ENCODE measurements at regions not wholly inside any gene's neighbourhood (a gene's known extent, or its start where the extent isn't known, plus 50 kb on each side); places are given as distances from the start of the nearest gene placed in this dataset.
A peak's percentile ranks its signal among the peaks of the same experiment; 100 is the strongest.

- Histone ChIP-seq H3K27me3 (ENCODE audit: control insufficient read depth in 3 of 3, insufficient read depth in 3 of 3, low read length in 3 of 3) (peaks cover 10 to 29% (median 15%) of the 10 kb centered on the region in 3 donors), H3K4me1 (ENCODE audit: control insufficient read depth in 3 of 3, insufficient read depth in 3 of 3, low read length in 3 of 3) (peaks cover 0 to 3% (median 0%) of the 10 kb centered on the region in 3 donors), H3K9me3 (ENCODE audit: control insufficient read depth in 3 of 3, low read length in 3 of 3) (no peaks in the 10 kb centered on the region), H3K9ac (ENCODE audit: low read depth in 1 of 3, low read length in 3 of 3) (no peak overlapping the region), H3K4me3 (ENCODE audit: low read length in 3 of 3) (no peak overlapping the region), H3K27ac (ENCODE audit: low read depth, low read length) (peak overlapping the region; percentile 36), H3K36me3 (ENCODE audit: control insufficient read depth in 3 of 3, insufficient read depth in 3 of 3, low read length in 3 of 3) (no peaks in the 10 kb centered on the region)
Measured at GRCh38 chr22:19620742-19621371, 93.4 kb upstream of the SEPTIN5 start.

GRCh38 chr22:19621373-19622060 is 92.8 kb upstream of the SEPTIN5 start:
- H3K36me3 ChIP-seq (ENCODE audit: control insufficient read depth in 3 of 3, insufficient read depth in 3 of 3, low read length in 3 of 3) = no peaks in the 10 kb centered on the region
- H3K9ac ChIP-seq (ENCODE audit: low read depth in 1 of 3, low read length in 3 of 3) = no peak overlapping the region
- H3K9me3 ChIP-seq (ENCODE audit: control insufficient read depth in 3 of 3, low read length in 3 of 3) = no peaks in the 10 kb centered on the region
- peaks cover 10 to 35% (median 19%) of the 10 kb centered on the region in 3 donors for H3K27me3 ChIP-seq (ENCODE audit: control insufficient read depth in 3 of 3, insufficient read depth in 3 of 3, low read length in 3 of 3)
- peaks cover 0 to 3% (median 0%) of the 10 kb centered on the region in 3 donors for H3K4me1 ChIP-seq (ENCODE audit: control insufficient read depth in 3 of 3, insufficient read depth in 3 of 3, low read length in 3 of 3)
- H3K27ac ChIP-seq (ENCODE audit: low read depth, low read length) = peak overlapping the region; percentile 40
- no peak overlapping the region for H3K4me3 ChIP-seq (ENCODE audit: low read length in 3 of 3)

GRCh38 chr22:19622061-19622441 is 92.3 kb upstream of the SEPTIN5 start:
- no peaks in the 10 kb centered on the region for H3K36me3 ChIP-seq (ENCODE audit: control insufficient read depth in 3 of 3, insufficient read depth in 3 of 3, low read length in 3 of 3)
- H3K9ac ChIP-seq (ENCODE audit: low read depth in 1 of 3, low read length in 3 of 3) = no peak overlapping the region
- H3K4me1 ChIP-seq (ENCODE audit: control insufficient read depth in 3 of 3, insufficient read depth in 3 of 3, low read length in 3 of 3) = peaks cover 0 to 3% (median 0%) of the 10 kb centered on the region in 3 donors
- H3K4me3 ChIP-seq (ENCODE audit: low read length in 3 of 3) = no peak overlapping the region
- no peaks in the 10 kb centered on the region for H3K9me3 ChIP-seq (ENCODE audit: control insufficient read depth in 3 of 3, low read length in 3 of 3)
- peaks cover 10 to 35% (median 19%) of the 10 kb centered on the region in 3 donors for H3K27me3 ChIP-seq (ENCODE audit: control insufficient read depth in 3 of 3, insufficient read depth in 3 of 3, low read length in 3 of 3)
- H3K27ac ChIP-seq (ENCODE audit: low read depth, low read length) = peak overlapping the region; percentile 40

- Histone ChIP-seq H3K9ac (ENCODE audit: low read depth in 1 of 3, low read length in 3 of 3) (no peak overlapping the region), H3K27ac (ENCODE audit: low read depth, low read length) (no peak overlapping the region), H3K4me1 (ENCODE audit: control insufficient read depth in 3 of 3, insufficient read depth in 3 of 3, low read length in 3 of 3) (peaks cover 0 to 9% (median 8%) of the 10 kb centered on the region in 3 donors), H3K36me3 (ENCODE audit: control insufficient read depth in 3 of 3, insufficient read depth in 3 of 3, low read length in 3 of 3) (no peaks in the 10 kb centered on the region), H3K9me3 (ENCODE audit: control insufficient read depth in 3 of 3, low read length in 3 of 3) (no peaks in the 10 kb centered on the region), H3K27me3 (ENCODE audit: control insufficient read depth in 3 of 3, insufficient read depth in 3 of 3, low read length in 3 of 3) (peaks cover 10 to 26% (median 19%) of the 10 kb centered on the region in 3 donors), H3K4me3 (ENCODE audit: low read length in 3 of 3) (no peak overlapping the region)
Measured at GRCh38 chr22:19625331-19626041, 88.8 kb upstream of the SEPTIN5 start.

- Histone ChIP-seq H3K27ac (ENCODE audit: low read depth, low read length) (no peak overlapping the region), H3K9me3 (ENCODE audit: control insufficient read depth in 3 of 3, low read length in 3 of 3) (no peaks in the 10 kb centered on the region), H3K4me3 (ENCODE audit: low read length in 3 of 3) (no peak overlapping the region)
Measured at GRCh38 chr22:19626042-19626587, 88.2 kb upstream of the SEPTIN5 start.

GRCh38 chr22:19626666-19627065 is 87.6 kb upstream of the SEPTIN5 start:
- Histone ChIP-seq H3K36me3 (ENCODE audit: control insufficient read depth in 3 of 3, insufficient read depth in 3 of 3, low read length in 3 of 3) (no peaks in the 10 kb centered on the region), H3K27ac (ENCODE audit: low read depth, low read length) (no peak overlapping the region), H3K9ac (ENCODE audit: low read depth in 1 of 3, low read length in 3 of 3) (no peak overlapping the region), H3K27me3 (ENCODE audit: control insufficient read depth in 3 of 3, insufficient read depth in 3 of 3, low read length in 3 of 3) (peaks cover 7 to 20% (median 16%) of the 10 kb centered on the region in 3 donors), H3K4me1 (ENCODE audit: control insufficient read depth in 3 of 3, insufficient read depth in 3 of 3, low read length in 3 of 3) (peaks cover 0 to 9% (median 8%) of the 10 kb centered on the region in 3 donors), H3K4me3 (ENCODE audit: low read length in 3 of 3) (no peak overlapping the region), H3K9me3 (ENCODE audit: control insufficient read depth in 3 of 3, low read length in 3 of 3) (no peaks in the 10 kb centered on the region)

More at GRCh38 chr22:19626042-19626587, 88.2 kb upstream of the SEPTIN5 start:
- peaks cover 7 to 22% (median 19%) of the 10 kb centered on the region in 3 donors for H3K27me3 ChIP-seq (ENCODE audit: control insufficient read depth in 3 of 3, insufficient read depth in 3 of 3, low read length in 3 of 3)
- H3K36me3 ChIP-seq (ENCODE audit: control insufficient read depth in 3 of 3, insufficient read depth in 3 of 3, low read length in 3 of 3) = no peaks in the 10 kb centered on the region
- H3K9ac ChIP-seq (ENCODE audit: low read depth in 1 of 3, low read length in 3 of 3) = no peak overlapping the region
- H3K4me1 ChIP-seq (ENCODE audit: control insufficient read depth in 3 of 3, insufficient read depth in 3 of 3, low read length in 3 of 3) = peaks cover 0 to 9% (median 8%) of the 10 kb centered on the region in 3 donors

- no peak overlapping the region for H3K9ac ChIP-seq (ENCODE audit: low read depth in 1 of 3, low read length in 3 of 3)
- H3K27me3 ChIP-seq (ENCODE audit: control insufficient read depth in 3 of 3, insufficient read depth in 3 of 3, low read length in 3 of 3) = peaks cover 4 to 16% (median 11%) of the 10 kb centered on the region in 3 donors
- no peaks in the 10 kb centered on the region for H3K9me3 ChIP-seq (ENCODE audit: control insufficient read depth in 3 of 3, low read length in 3 of 3)
- no peak overlapping the region for H3K4me3 ChIP-seq (ENCODE audit: low read length in 3 of 3)
- H3K36me3 ChIP-seq (ENCODE audit: control insufficient read depth in 3 of 3, insufficient read depth in 3 of 3, low read length in 3 of 3) = no peaks in the 10 kb centered on the region
- no peak overlapping the region for H3K27ac ChIP-seq (ENCODE audit: low read depth, low read length)
- peaks cover 0 to 8% (median 6%) of the 10 kb centered on the region in 3 donors for H3K4me1 ChIP-seq (ENCODE audit: control insufficient read depth in 3 of 3, insufficient read depth in 3 of 3, low read length in 3 of 3)
Measured at GRCh38 chr22:19628038-19628776, 86.1 kb upstream of the SEPTIN5 start.

GRCh38 chr22:19629331-19629719 is 85.0 kb upstream of the SEPTIN5 start:
- no peaks in the 10 kb centered on the region for H3K36me3 ChIP-seq (ENCODE audit: control insufficient read depth in 3 of 3, insufficient read depth in 3 of 3, low read length in 3 of 3)
- peak overlapping the region in 1 of 3 donors; percentile 20 for H3K9ac ChIP-seq (ENCODE audit: low read depth in 1 of 3, low read length in 3 of 3)
- H3K27me3 ChIP-seq (ENCODE audit: control insufficient read depth in 3 of 3, insufficient read depth in 3 of 3, low read length in 3 of 3) = peaks cover 4 to 15% (median 11%) of the 10 kb centered on the region in 3 donors
- peaks cover 0 to 8% (median 6%) of the 10 kb centered on the region in 3 donors for H3K4me1 ChIP-seq (ENCODE audit: control insufficient read depth in 3 of 3, insufficient read depth in 3 of 3, low read length in 3 of 3)
- H3K9me3 ChIP-seq (ENCODE audit: control insufficient read depth in 3 of 3, low read length in 3 of 3) = no peaks in the 10 kb centered on the region
- H3K27ac ChIP-seq (ENCODE audit: low read depth, low read length) = no peak overlapping the region
- no peak overlapping the region for H3K4me3 ChIP-seq (ENCODE audit: low read length in 3 of 3)

- Histone ChIP-seq H3K27ac (ENCODE audit: low read depth, low read length) (no peak overlapping the region), H3K4me3 (ENCODE audit: low read length in 3 of 3) (no peak overlapping the region), H3K9ac (ENCODE audit: low read depth in 1 of 3, low read length in 3 of 3) (peak overlapping the region in 1 of 3 donors; percentile 68), H3K9me3 (ENCODE audit: control insufficient read depth in 3 of 3, low read length in 3 of 3) (no peaks in the 10 kb centered on the region), H3K27me3 (ENCODE audit: control insufficient read depth in 3 of 3, insufficient read depth in 3 of 3, low read length in 3 of 3) (peaks cover 4 to 14% (median 11%) of the 10 kb centered on the region in 3 donors), H3K4me1 (ENCODE audit: control insufficient read depth in 3 of 3, insufficient read depth in 3 of 3, low read length in 3 of 3) (peaks cover 0 to 8% (median 6%) of the 10 kb centered on the region in 3 donors), H3K36me3 (ENCODE audit: control insufficient read depth in 3 of 3, insufficient read depth in 3 of 3, low read length in 3 of 3) (no peaks in the 10 kb centered on the region)
Measured at GRCh38 chr22:19629720-19630419, 84.4 kb upstream of the SEPTIN5 start.

Measured in skeletal muscle tissue (tissue), 3 donors.